Natural killer cell (primary cell): ENCODE measurements at regions not wholly inside any gene's neighbourhood (a gene's known extent, or its start where the extent isn't known, plus 50 kb on each side); places are given as distances from the start of the nearest gene placed in this dataset.

Experiments used
- ATAC-seq, 3 donors: fragments of 150-1000 bp in 2 of 3; fragments of 200-7000 bp in 1 of 3; cut with Tn5 transposase; 1 replicate in 1 of 3; 2 replicates in 2 of 3; pipeline ENCODE4 v1.10.0; 2021; ENCODE audit warnings: mild to moderate bottlenecking in 2 of 3, moderate library complexity in 2 of 3
- DNase-seq, 2 donors: peaks; one replicate each; pipeline versions ENCODE4 v3.0.0 to v3.0.0-alpha.2; 2013 to 2021; ENCODE audit warnings: mixed read lengths in 1 of 2
- H3K27ac ChIP-seq: one replicate; pipeline ENCODE4 v1.5.1; 2013; ENCODE audit warnings: mild to moderate bottlenecking, low read length
- H3K27me3 ChIP-seq: one replicate; pipeline ENCODE4 v1.6.1; 2013; ENCODE audit warnings: low read length; ENCODE audit not compliant: control insufficient read depth, insufficient read depth
- H3K36me3 ChIP-seq: one replicate; pipeline ENCODE4 v1.6.1; 2013; ENCODE audit warnings: low read length; ENCODE audit not compliant: control insufficient read depth, insufficient read depth
- H3K4me1 ChIP-seq: one replicate; pipeline ENCODE4 v1.6.1; 2013; ENCODE audit warnings: low read length; ENCODE audit not compliant: control insufficient read depth, insufficient read depth
- H3K4me3 ChIP-seq: one replicate; pipeline ENCODE4 v1.5.1; 2013; ENCODE audit warnings: low read length
- H3K9me3 ChIP-seq: one replicate; pipeline ENCODE4 v1.6.1; 2013; ENCODE audit warnings: low read length; ENCODE audit not compliant: control insufficient read depth, insufficient read depth
- H3K27ac Mint-ChIP-seq, 2 donors: one replicate each; pipeline ENCODE4 v1.8.0; 2022; ENCODE audit warnings: mild to moderate bottlenecking in 2 of 2, mixed read lengths in 2 of 2, moderate library complexity in 1 of 2
- H3K27me3 Mint-ChIP-seq, 2 donors: one replicate each; pipeline ENCODE4 v1.8.0; 2022; ENCODE audit warnings: low read depth in 2 of 2, mixed read lengths in 2 of 2
- H3K36me3 Mint-ChIP-seq: one replicate; pipeline ENCODE4 v1.8.0; 2022; ENCODE audit warnings: mixed read lengths
- H3K4me1 Mint-ChIP-seq, 2 donors: one replicate each; pipeline ENCODE4 v1.8.0; 2022; ENCODE audit warnings: mixed read lengths in 2 of 2
- H3K4me3 Mint-ChIP-seq: one replicate; pipeline ENCODE4 v1.8.0; 2022; ENCODE audit warnings: mild to moderate bottlenecking, moderate library complexity, mixed read lengths
- H3K9me3 Mint-ChIP-seq, 2 donors: one replicate each; pipeline ENCODE4 v1.8.0; 2022; ENCODE audit warnings: mixed read lengths in 2 of 2
- WGBS: methylation state at CpG from one replicate; pipeline ENCODE4 v1.1.7; 2013; ENCODE audit warnings: missing lambda C conversion rate; ENCODE audit not compliant: insufficient coverage; 5-methylcytosine and 5-hydroxymethylcytosine counted together
- intact Hi-C: fragments of 100-400 bp; cut with micrococcal nuclease; formaldehyde crosslinking; loops from one replicate; pipeline ENCODE4 v1.14.2; 2022
- TF ChIP-seq, protein P1 (sequence below): fragments of 200-600 bp; IDR thresholded peaks from one replicate; pipeline ENCODE4 v1.8.0; 2022; ENCODE audit warnings: antibody characterized with exemption

DNA sequence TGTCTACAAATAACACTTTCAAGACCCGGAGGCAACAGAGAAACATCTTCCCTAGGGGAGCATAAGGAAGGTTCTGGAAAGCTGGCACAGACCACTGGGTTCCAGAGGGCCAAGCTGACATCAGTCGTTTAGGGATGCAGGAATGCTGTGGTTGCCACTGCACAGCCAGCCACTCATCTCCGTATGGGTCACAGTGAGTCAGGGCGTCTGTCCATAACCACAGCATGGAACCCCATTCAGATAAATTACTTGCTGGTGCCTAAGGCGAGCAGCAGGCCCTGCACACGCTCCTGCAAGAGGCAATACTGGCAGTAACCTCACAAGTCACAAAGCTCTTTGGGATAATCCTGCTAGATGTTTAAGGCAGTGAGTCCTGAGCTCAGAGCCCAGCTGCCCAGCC, 140.9 kb upstream of the UBL3 start:
- Mint-ChIP-seq H3K36me3 (peaks cover 17% of the 10 kb centered on the region), H3K9me3 (peaks cover 3 to 14% of the 10 kb centered on the region in 2 donors), H3K4me3 (no peak overlapping the region), H3K27ac (no peak overlapping the region), H3K27me3 (peaks cover 8 to 16% of the 10 kb centered on the region in 2 donors), H3K4me1 (no peaks in the 10 kb centered on the region)
- whole genome bisulfite sequencing: 88% methylated on average over 6 of the region's 6 CpGs
- no peak for ATAC-seq
- H3K4me3 ChIP-seq: no peak overlapping the region
- no peak for DNase-seq
- H3K9me3 ChIP-seq: peaks cover 4% of the 10 kb centered on the region
- TF ChIP-seq, protein P1, sequence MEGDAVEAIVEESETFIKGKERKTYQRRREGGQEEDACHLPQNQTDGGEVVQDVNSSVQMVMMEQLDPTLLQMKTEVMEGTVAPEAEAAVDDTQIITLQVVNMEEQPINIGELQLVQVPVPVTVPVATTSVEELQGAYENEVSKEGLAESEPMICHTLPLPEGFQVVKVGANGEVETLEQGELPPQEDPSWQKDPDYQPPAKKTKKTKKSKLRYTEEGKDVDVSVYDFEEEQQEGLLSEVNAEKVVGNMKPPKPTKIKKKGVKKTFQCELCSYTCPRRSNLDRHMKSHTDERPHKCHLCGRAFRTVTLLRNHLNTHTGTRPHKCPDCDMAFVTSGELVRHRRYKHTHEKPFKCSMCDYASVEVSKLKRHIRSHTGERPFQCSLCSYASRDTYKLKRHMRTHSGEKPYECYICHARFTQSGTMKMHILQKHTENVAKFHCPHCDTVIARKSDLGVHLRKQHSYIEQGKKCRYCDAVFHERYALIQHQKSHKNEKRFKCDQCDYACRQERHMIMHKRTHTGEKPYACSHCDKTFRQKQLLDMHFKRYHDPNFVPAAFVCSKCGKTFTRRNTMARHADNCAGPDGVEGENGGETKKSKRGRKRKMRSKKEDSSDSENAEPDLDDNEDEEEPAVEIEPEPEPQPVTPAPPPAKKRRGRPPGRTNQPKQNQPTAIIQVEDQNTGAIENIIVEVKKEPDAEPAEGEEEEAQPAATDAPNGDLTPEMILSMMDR: no peak
- intact Hi-C loops: no loop called here
- H3K27me3 ChIP-seq: peaks cover 3% of the 10 kb centered on the region
- H3K4me1 ChIP-seq: no peaks in the 10 kb centered on the region
- no peak overlapping the region for H3K27ac ChIP-seq
- no peaks in the 10 kb centered on the region for H3K36me3 ChIP-seq

DNA sequence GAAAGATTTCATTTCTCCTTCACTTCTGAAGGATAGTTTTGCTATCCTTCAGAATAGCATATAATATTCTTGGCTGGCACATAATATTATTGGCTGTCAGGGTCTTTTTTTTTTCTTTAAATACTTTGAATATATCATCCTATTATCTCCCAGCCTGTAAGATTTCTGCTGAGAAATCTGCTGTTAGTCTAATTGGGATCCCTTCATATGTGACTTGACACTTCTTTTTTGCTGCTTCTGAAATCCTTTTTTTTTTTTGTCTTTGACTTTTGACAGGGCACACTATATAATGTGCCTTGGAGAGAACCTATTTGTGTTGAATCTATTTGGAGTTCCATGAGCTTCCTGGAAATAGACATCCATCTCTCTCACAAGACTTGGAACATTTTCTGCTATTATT, 136.9 kb upstream of the UBL3 start:
- H3K4me3 ChIP-seq: no peak overlapping the region
- TF ChIP-seq, protein P1: no peak
- no peak overlapping the region for H3K27ac Mint-ChIP-seq
- H3K4me3 Mint-ChIP-seq: no peak overlapping the region
- peaks cover 3 to 14% of the 10 kb centered on the region in 2 donors for H3K9me3 Mint-ChIP-seq
- H3K9me3 ChIP-seq: peaks cover 4% of the 10 kb centered on the region
- peaks cover 17% of the 10 kb centered on the region for H3K36me3 Mint-ChIP-seq
- no peak overlapping the region for H3K27ac ChIP-seq
- no peaks in the 10 kb centered on the region for H3K4me1 Mint-ChIP-seq
- H3K36me3 ChIP-seq: no peaks in the 10 kb centered on the region
- intact Hi-C loops: no loop called here
- H3K27me3 Mint-ChIP-seq: peaks cover 10 to 38% of the 10 kb centered on the region in 2 donors
- ATAC-seq (no peak), DNase-seq (no peak)
- no peaks in the 10 kb centered on the region for H3K4me1 ChIP-seq
- peaks cover 3% of the 10 kb centered on the region for H3K27me3 ChIP-seq

DNA sequence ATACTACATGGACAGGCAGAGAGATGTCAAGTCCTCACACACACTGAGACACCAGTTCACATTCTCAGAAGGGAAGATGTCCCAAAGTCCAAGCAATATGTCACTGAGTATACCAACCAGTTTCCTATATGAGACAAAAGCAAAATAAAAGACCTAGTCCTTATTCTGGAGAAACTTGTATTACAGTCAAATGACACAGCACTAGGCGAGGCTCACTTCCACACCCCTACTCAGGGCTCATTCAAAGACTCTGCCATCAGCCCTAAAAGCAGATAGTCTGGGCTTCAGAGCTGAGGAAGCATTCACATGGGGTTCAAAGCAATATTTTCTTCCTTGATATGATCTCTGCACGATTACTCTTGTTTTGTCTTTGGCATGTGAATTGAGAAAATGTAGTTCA, 129.9 kb upstream of the UBL3 start:
- no peaks in the 10 kb centered on the region for H3K27me3 ChIP-seq
- ATAC-seq: no peak
- Mint-ChIP-seq H3K4me1 (peaks cover 7 to 8% of the 10 kb centered on the region in 2 donors), H3K36me3 (no peaks in the 10 kb centered on the region), H3K9me3 (no peaks in the 10 kb centered on the region), H3K4me3 (no peak overlapping the region), H3K27me3 (peaks cover 4 to 14% of the 10 kb centered on the region in 2 donors), H3K27ac (no peak overlapping the region)
- H3K9me3 ChIP-seq: no peaks in the 10 kb centered on the region
- no peak overlapping the region for H3K27ac ChIP-seq
- no peak for DNase-seq
- TF ChIP-seq, protein P1: no peak
- no peak overlapping the region for H3K4me3 ChIP-seq
- WGBS: 82% methylated on average over 2 of the region's 2 CpGs
- no peaks in the 10 kb centered on the region for H3K36me3 ChIP-seq
- no peaks in the 10 kb centered on the region for H3K4me1 ChIP-seq
- intact Hi-C loops: no loop called here

DNA sequence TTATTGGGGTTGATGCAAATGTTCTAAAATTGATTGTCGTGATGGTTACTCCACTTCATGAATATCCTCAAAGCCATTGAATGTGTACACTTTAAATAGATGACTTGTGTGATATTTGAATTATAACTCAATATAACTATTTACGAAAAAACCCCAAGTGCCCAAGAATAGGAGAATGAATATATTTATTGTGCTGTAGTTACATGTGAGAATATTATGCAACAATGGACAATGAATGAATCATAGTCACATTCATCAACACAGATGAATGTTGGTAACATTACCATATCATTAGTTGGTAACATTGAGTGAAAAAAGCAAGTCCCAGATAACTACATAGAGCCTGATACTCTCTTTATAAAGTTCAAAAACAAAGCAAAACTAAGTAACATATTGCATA, 127.8 kb upstream of the UBL3 start:
- H3K9me3 ChIP-seq: no peaks in the 10 kb centered on the region
- H3K27ac ChIP-seq: no peak overlapping the region
- Mint-ChIP-seq H3K4me3 (no peak overlapping the region), H3K27me3 (peaks cover 0 to 2% of the 10 kb centered on the region in 2 donors), H3K4me1 (peaks cover 7 to 8% of the 10 kb centered on the region in 2 donors), H3K27ac (no peak overlapping the region), H3K9me3 (no peaks in the 10 kb centered on the region), H3K36me3 (no peaks in the 10 kb centered on the region)
- H3K4me1 ChIP-seq: no peaks in the 10 kb centered on the region
- TF ChIP-seq, protein P1: no peak
- intact Hi-C loops: no loop called here
- no peaks in the 10 kb centered on the region for H3K36me3 ChIP-seq
- no peak overlapping the region for H3K4me3 ChIP-seq
- no peak for ATAC-seq
- no peak for DNase-seq
- WGBS: 80% methylated on average over 1 of the region's 2 CpGs
- H3K27me3 ChIP-seq: no peaks in the 10 kb centered on the region
